IPS-20b (cell line): ENCODE measurements at regions not wholly inside any gene's neighbourhood (a gene's known extent, or its start where the extent isn't known, plus 50 kb on each side); places are given as distances from the start of the nearest gene placed in this dataset.

Source experiments
- H3K27ac ChIP-seq: one replicate; pipeline ENCODE4 v1.5.1; 2013; ENCODE audit warnings: low read length
- H3K27me3 ChIP-seq: 2 replicates; pipeline ENCODE4 v1.6.1; 2013; ENCODE audit warnings: mild to moderate bottlenecking, low read length, inconsistent platforms; ENCODE audit not compliant: insufficient read depth
- H3K36me3 ChIP-seq: 2 replicates; pipeline ENCODE4 v1.6.1; 2013; ENCODE audit warnings: low read depth, mild to moderate bottlenecking, inconsistent platforms, low read length, moderate library complexity; ENCODE audit not compliant: insufficient read depth
- H3K4me1 ChIP-seq: 2 replicates; pipeline ENCODE4 v1.6.1; 2013; ENCODE audit warnings: mild to moderate bottlenecking, control low read depth, inconsistent platforms, low read length, moderate library complexity; ENCODE audit not compliant: insufficient read depth
- H3K4me3 ChIP-seq: 2 replicates; pipeline ENCODE4 v1.5.1; 2013; ENCODE audit warnings: mild to moderate bottlenecking, low read length, inconsistent platforms
- H3K9ac ChIP-seq: 2 replicates; pipeline ENCODE4 v1.6.1; 2013; ENCODE audit warnings: low read depth, mild to moderate bottlenecking, inconsistent platforms, low read length, moderate library complexity
- H3K9me3 ChIP-seq: 2 replicates; pipeline ENCODE4 v1.6.1; 2013; ENCODE audit warnings: mild to moderate bottlenecking, low read depth, low read length, inconsistent platforms; ENCODE audit not compliant: insufficient read depth

GRCh38 chr4:110730318-110730717, 107.4 kb upstream of the PITX2 start:
- Histone ChIP-seq H3K27me3 (no peaks in the 10 kb centered on the region), H3K4me1 (no peaks in the 10 kb centered on the region), H3K36me3 (no peaks in the 10 kb centered on the region), H3K9ac (no peak overlapping the region), H3K9me3 (no peaks in the 10 kb centered on the region), H3K27ac (no peak overlapping the region), H3K4me3 (no peak overlapping the region)

- no peaks in the 10 kb centered on the region for H3K27me3 ChIP-seq
These were observed 111.0 kb upstream of the PITX2 start for GRCh38 chr4:110733901-110734300.

GRCh38 chr4:110735686-110736085, 112.8 kb upstream of the PITX2 start:
- Histone ChIP-seq H3K9me3 (no peaks in the 10 kb centered on the region), H3K27ac (no peak overlapping the region), H3K27me3 (no peaks in the 10 kb centered on the region), H3K36me3 (no peaks in the 10 kb centered on the region), H3K9ac (no peak overlapping the region), H3K4me1 (no peaks in the 10 kb centered on the region), H3K4me3 (no peak overlapping the region)

More at GRCh38 chr4:110733901-110734300, 111.0 kb upstream of the PITX2 start:
- Histone ChIP-seq H3K9me3 (no peaks in the 10 kb centered on the region), H3K4me3 (no peak overlapping the region), H3K27ac (no peak overlapping the region), H3K9ac (no peak overlapping the region), H3K36me3 (no peaks in the 10 kb centered on the region), H3K4me1 (no peaks in the 10 kb centered on the region)

GRCh38 chr4:110737931-110738330, 115.1 kb upstream of the PITX2 start:
- Histone ChIP-seq H3K27me3 (no peaks in the 10 kb centered on the region), H3K36me3 (no peaks in the 10 kb centered on the region), H3K9me3 (no peaks in the 10 kb centered on the region), H3K4me3 (no peak overlapping the region), H3K4me1 (no peaks in the 10 kb centered on the region), H3K9ac (no peak overlapping the region), H3K27ac (no peak overlapping the region)

- no peak overlapping the region for H3K9ac ChIP-seq
- no peaks in the 10 kb centered on the region for H3K27me3 ChIP-seq
- no peaks in the 10 kb centered on the region for H3K4me1 ChIP-seq
- H3K36me3 ChIP-seq = no peaks in the 10 kb centered on the region
- no peaks in the 10 kb centered on the region for H3K9me3 ChIP-seq
- H3K4me3 ChIP-seq = no peak overlapping the region
- H3K27ac ChIP-seq = no peak overlapping the region
These were observed 119.3 kb upstream of the PITX2 start for GRCh38 chr4:110742143-110742542.

- no peaks in the 10 kb centered on the region for H3K36me3 ChIP-seq
- H3K27me3 ChIP-seq = no peaks in the 10 kb centered on the region
- H3K9me3 ChIP-seq = no peaks in the 10 kb centered on the region
- no peak overlapping the region for H3K4me3 ChIP-seq
- H3K4me1 ChIP-seq = no peaks in the 10 kb centered on the region
- H3K27ac ChIP-seq = no peak overlapping the region
- H3K9ac ChIP-seq = no peak overlapping the region
These were observed 125.2 kb upstream of the PITX2 start for GRCh38 chr4:110748071-110748470.

- Histone ChIP-seq H3K4me3 (no peak overlapping the region), H3K36me3 (no peaks in the 10 kb centered on the region), H3K9ac (no peak overlapping the region), H3K4me1 (no peaks in the 10 kb centered on the region), H3K9me3 (no peaks in the 10 kb centered on the region), H3K27me3 (no peaks in the 10 kb centered on the region), H3K27ac (no peak overlapping the region)
These were observed 128.3 kb upstream of the PITX2 start for GRCh38 chr4:110751183-110751582.

- no peak overlapping the region for H3K27ac ChIP-seq
- no peaks in the 10 kb centered on the region for H3K9me3 ChIP-seq
- no peaks in the 10 kb centered on the region for H3K36me3 ChIP-seq
- H3K27me3 ChIP-seq = no peaks in the 10 kb centered on the region
- H3K9ac ChIP-seq = no peak overlapping the region
- no peaks in the 10 kb centered on the region for H3K4me1 ChIP-seq
- H3K4me3 ChIP-seq = no peak overlapping the region
These were observed 129.1 kb upstream of the PITX2 start for GRCh38 chr4:110751986-110752385.

GRCh38 chr4:110753466-110753865, 130.6 kb upstream of the PITX2 start:
- no peak overlapping the region for H3K4me3 ChIP-seq
- H3K9me3 ChIP-seq = no peaks in the 10 kb centered on the region
- H3K27ac ChIP-seq = no peak overlapping the region
- no peaks in the 10 kb centered on the region for H3K36me3 ChIP-seq
- H3K9ac ChIP-seq = no peak overlapping the region
- no peaks in the 10 kb centered on the region for H3K27me3 ChIP-seq
- no peaks in the 10 kb centered on the region for H3K4me1 ChIP-seq

GRCh38 chr4:110754716-110755115, 131.8 kb upstream of the PITX2 start:
- Histone ChIP-seq H3K9ac (no peak overlapping the region), H3K36me3 (no peaks in the 10 kb centered on the region), H3K9me3 (no peaks in the 10 kb centered on the region), H3K4me3 (no peak overlapping the region), H3K4me1 (no peaks in the 10 kb centered on the region), H3K27me3 (no peaks in the 10 kb centered on the region), H3K27ac (no peak overlapping the region)

- no peaks in the 10 kb centered on the region for H3K27me3 ChIP-seq
- H3K4me1 ChIP-seq = no peaks in the 10 kb centered on the region
- no peaks in the 10 kb centered on the region for H3K36me3 ChIP-seq
- no peak overlapping the region for H3K4me3 ChIP-seq
- H3K9me3 ChIP-seq = no peaks in the 10 kb centered on the region
- no peak overlapping the region for H3K9ac ChIP-seq
- H3K27ac ChIP-seq = no peak overlapping the region
These were observed 146.7 kb upstream of the PITX2 start for GRCh38 chr4:110769578-110769977.

- Histone ChIP-seq H3K36me3 (no peaks in the 10 kb centered on the region), H3K27ac (no peak overlapping the region), H3K4me3 (no peak overlapping the region), H3K9me3 (no peaks in the 10 kb centered on the region), H3K27me3 (no peaks in the 10 kb centered on the region), H3K4me1 (no peaks in the 10 kb centered on the region), H3K9ac (no peak overlapping the region)
These were observed 147.5 kb upstream of the PITX2 start for GRCh38 chr4:110770353-110770752.

- H3K36me3 ChIP-seq = no peaks in the 10 kb centered on the region
- H3K9me3 ChIP-seq = no peaks in the 10 kb centered on the region
- H3K27me3 ChIP-seq = no peaks in the 10 kb centered on the region
- no peak overlapping the region for H3K9ac ChIP-seq
- no peak overlapping the region for H3K4me3 ChIP-seq
- no peak overlapping the region for H3K27ac ChIP-seq
- no peaks in the 10 kb centered on the region for H3K4me1 ChIP-seq
These were observed 155.6 kb upstream of the PITX2 start for GRCh38 chr4:110778521-110778920.
